Inferior parietal cortex (tissue), 1 donor: ENCODE measurements at regions not wholly inside any gene's neighbourhood (a gene's known extent, or its start where the extent isn't known, plus 50 kb on each side); places are given as distances from the start of the nearest gene placed in this dataset.
"Not testable (repeated sequence)": the region's sequence is repeated elsewhere in the genome, so short reads cannot be mapped to it uniquely, and the experiment has no call there.

Experiments used
- DNase-seq: peaks from one replicate; pipeline ENCODE4 v3.0.0-alpha.2; 2016; ENCODE audit errors: extremely low spot score

DNA sequence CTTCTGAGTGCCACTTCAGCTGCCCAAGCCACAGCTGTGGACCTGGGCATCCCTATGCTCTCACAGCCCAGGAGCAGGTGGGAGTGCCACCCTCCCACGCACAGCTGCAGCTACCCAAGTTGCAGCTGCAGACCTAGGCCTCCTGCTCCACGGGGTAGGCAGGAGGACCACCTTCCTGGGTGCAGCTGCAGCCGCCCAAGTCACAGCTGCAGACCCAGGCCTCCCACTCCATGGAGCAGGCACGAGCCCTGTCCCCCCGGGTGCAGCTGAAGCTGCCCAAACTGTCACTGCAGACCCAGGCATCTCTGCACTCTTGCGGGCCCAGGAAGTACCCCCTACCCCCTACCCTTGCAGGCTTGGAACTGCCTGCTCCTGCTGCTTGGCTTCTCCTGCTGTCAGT, 260.2 kb downstream of the XPNPEP1 start:
- no peak for DNase-seq

DNA sequence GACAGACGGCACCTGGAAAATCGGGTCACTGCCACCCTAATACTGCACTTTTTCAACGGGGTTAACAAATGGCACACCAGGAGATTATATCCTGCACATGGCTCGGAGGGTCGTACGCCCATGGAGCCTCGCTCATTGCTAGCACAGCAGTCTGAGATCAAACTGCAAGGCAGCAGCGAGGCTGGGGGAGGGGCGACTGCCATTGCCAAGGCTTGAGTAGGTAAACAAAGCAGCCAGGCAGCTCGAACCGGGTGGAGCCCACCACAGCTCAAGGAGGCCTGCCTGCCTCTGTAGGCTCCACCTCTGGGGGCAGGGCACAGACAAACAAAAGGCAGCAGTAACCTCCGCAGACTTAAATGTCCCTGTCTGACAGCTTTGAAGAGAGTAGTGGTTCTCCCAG, 270.7 kb downstream of the XPNPEP1 start:
- not testable (repeated sequence) for DNase-seq

DNA sequence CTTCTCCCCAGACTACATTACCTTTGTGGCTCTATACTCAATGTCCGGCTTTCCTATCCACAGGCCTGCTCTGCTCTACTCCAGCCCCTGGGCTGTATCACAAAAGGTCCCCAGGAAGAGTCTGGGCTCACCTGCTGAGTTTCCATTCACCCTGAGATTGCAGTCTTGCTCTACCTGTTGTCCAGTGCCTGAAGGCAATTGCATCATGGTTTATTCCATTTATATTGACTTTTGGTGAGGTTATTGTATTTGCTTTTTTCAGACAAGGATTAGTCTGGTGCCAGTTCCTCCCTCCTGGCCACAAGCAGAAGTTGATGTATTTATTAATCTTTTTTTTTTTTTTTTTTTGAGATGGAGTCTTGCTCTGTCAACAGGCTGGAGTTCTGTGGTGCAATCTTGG, 273.1 kb downstream of the XPNPEP1 start:
- no peak for DNase-seq

DNA sequence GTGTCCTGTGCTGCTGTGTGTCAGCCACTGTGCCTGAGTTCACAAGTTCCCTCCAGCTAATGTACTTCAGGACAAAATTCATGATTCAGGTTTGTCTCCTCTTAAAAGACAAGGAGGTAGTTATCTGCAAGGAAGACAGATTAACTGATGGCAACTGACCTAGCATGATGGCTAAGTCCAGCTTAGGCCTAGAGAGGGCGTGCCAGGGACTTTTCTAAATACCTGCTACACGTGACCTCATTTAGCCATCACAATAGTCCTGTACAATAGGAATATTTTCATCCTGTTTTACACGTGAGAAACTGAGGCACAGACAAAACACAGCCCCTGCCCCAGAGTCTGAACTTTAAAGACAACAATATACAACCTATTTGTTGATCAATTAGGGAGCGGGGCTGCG, 275.7 kb downstream of the XPNPEP1 start:
- no peak for DNase-seq

DNA sequence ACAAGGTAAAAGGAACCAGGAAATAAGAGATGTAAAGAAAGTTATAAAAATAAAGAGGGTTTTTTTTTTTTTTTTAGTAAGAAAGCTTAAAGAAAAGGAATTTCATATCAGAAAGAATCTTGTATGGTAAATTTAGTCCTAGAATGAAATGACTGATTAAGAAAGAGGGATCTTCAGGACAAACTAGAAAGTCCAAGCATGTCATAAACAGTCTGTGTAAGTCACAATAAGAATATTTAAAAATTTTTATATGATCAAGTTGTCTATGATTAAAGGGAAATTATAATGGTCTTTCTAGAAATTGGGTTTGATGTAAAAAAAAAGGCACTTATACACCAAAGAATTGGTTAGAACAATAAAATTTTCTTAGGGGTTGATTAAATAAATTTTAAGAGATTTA, 289.5 kb downstream of the XPNPEP1 start:
- no peak for DNase-seq

DNA sequence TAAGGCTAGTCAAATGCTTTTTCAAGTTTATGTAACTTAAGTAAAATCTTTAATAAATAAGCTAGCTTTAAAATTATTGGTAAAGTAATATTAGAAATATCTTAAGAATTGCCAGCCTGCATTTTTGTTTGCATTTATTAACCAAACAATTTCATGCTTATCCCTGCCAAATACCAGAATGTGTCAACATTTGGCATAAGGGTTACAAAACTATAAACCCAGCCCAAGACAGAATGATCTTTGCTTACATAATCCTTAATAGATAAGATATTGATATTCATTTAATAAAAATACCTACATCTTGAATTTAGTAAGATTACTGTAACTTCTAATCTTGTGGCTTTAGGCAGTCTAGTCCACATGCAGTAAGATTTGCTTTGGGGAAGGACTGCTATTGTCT, 290.3 kb downstream of the XPNPEP1 start:
- DNase-seq: not testable (repeated sequence)

DNA sequence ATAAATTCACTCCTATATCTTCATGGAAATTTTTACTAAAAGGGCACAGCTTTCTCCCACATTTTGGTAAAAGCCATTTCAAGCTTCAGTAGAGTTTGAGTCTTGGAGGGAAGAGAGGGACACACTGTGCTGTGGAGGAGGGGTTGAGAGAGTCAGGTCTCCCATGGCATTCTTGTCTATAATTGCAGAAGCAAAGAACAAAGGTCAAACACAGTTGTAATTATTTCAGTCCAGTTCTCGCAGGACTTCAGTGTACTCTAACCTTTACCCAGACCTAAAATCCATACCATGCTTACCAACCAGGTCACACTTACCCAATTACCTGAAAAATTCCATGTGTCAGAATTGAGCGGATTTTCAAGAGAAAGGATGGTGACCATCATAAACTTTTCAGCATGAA, 298.4 kb downstream of the XPNPEP1 start:
- no peak for DNase-seq

DNA sequence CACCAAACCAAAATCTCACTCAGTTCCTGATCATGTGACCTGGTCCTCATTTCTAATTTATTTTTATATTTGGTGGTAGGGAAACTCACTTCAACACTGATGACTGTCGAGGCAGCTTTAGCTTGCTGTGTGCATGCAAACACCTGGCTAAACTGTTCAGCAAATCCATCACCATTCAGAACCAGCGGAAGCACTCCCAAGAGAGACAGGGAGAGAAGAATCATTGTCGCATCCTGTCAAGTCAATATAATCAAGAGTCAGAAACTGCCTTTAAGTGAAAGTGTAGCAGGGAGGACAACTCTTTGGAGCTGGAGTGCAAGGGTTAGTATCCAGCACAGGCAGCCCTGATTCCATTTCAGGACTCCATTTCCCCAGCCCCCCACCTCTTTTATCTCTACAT, 300.7 kb downstream of the XPNPEP1 start:
- no peak for DNase-seq

DNA sequence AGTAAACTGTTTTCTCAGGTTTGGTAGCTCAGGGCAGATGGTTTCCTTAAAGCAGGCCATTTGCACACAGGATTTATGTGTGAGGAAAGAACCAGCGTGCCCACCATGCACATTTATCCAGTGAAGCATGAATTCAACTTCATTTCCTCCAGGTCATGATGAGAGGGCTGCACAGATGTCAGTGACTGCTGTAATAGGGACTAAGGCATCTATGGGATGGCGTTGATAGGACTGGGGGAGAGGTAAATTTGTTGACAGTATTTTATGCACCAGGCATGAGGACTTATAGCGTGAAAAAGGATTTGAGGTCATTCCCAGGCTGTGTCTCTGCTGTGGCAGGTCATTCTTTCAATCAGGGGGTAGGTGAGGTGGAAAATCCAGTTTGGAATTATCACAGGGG, 302.9 kb downstream of the XPNPEP1 start:
- DNase-seq: no peak

DNA sequence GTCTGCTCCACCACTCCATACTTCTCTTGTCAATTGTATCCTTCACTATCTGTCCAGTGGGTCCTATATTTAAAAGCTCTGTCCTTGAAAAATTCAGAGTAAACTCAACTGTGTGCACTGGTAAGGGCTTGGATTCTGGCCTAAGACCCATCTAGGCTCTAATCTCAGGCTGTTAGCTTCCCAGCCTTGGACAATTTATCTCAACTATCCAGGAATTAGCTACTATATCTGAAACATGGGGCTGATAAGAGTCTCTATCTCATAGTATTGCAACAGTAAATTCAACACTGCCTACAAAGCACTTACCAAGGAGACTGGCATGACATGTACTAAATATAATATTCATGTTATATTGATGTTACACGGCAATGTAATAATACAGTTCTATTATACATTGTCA, 303.4 kb downstream of the XPNPEP1 start:
- DNase-seq: no peak

DNA sequence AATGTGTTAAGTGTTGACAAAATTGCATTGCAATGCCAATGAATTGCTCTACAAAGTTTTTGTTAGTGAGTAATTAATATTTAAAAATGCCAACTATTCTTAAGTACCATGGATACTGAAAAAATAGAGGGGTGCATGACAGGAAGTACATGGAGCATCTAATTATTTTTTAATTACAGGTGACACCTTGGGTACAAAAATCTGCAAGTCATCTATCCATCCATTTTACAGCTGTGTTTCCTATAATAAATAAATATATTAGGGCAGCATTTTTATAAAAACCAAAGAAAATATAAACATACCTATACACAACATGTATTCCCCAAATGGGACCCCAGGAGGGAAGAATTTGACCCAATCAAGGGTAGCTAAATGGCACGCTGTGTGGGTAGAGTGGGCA, 304.6 kb downstream of the XPNPEP1 start:
- no peak for DNase-seq

DNA sequence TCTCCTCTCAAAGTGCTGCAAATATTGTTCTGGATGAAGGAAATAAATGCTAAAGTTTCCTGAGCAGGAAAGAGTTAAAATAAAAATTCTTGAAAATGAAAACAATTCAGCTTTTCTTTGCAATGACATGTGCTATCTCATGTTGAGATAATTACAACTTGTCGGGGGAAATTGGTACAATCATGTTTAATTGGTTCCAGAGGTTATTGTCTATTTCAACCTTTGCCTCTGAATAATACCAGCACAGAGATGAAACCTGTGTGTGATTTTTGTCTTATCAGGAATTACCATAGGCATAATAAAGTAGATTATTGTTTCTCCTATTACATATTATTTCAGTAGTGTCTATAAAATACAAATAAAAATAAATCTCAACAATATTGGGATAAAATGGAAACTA, 305.0 kb downstream of the XPNPEP1 start:
- no peak for DNase-seq

DNA sequence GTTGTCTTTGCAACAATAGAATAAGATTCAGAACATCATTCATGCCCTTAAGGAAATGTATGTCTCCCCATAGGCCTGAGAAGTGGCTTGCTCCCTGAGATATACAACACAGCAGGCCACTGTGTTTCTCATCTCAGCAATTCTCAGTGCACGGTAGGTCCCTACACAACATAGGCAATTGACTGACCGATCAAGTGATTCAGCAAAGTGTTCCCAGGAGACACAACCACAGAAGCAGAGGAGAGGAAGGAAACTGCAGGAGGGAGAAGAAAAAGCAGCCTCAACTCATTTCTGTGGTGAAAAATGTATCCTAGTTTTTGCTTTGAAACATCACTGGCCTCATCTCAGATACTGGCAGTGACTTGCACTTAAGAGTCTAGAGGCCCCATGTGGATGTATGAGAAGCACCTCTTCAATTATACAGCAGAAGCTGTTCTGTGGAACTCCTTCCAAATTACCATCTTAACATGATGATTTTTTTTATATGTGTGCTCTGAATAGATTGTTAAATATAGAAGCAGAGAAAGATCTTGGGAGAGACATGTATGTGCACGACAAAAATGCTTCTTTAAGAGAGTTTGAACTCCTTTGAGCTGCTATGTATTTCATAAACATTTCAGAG, 306.8 kb downstream of the XPNPEP1 start:
- peak; percentile 2 for DNase-seq

DNA sequence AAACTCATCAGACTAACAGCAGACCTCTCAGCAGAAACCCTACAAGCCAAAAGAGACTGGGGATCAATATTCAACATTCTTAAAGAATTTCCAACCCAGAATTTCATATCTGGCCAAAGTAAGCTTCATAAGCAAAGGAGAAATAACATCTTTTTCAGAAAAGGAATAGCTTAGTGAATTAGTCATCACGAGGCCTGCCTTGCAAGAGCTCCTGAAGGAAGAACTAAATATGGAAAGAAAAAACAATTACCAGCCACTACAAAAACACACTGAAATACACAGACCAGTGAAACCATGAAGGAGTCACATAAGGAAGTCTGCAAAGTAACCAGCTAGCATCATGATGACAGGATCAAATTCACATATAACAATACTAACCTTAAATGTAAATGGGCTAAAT, 328.0 kb downstream of the XPNPEP1 start:
- not testable (repeated sequence) for DNase-seq

DNA sequence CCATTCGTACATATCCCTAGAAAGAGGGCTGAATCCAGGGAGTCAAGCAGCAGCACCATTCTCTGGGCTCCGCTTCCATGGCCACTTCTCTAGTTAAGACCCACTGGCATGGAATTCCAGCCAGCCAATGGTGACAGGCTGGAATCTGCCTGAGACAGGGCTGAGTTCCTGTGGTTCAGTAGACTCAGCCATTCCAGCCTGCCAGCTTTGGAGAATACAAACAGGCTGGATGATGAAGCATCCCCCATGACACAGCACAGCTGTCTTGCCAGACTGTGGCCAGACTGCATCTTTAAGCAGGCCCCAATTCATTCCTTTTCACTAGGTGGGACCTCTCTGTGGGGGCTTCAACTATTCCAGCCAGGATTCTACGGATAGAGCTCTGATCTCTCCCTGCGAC, 329.6 kb downstream of the XPNPEP1 start:
- DNase-seq: no peak

DNA sequence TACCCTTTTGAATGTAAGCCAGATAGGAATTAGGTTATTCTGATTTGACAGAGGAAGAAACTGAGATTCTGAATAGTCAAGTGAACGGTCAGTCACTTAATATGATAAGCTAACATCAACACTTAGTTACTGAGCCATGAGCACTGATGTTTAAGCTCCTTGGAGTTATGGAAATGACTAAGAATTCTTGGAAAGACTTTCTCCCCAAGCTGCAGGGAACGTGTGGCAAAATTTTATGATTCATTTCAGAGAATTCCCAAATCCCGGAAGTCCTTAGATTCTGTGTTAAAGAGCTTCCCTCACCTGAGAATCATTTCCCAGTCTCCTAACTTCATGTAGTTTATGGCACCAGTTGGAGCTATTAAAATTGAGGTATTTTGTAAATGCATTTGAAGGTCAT, 330.9 kb downstream of the XPNPEP1 start:
- no peak for DNase-seq

DNA sequence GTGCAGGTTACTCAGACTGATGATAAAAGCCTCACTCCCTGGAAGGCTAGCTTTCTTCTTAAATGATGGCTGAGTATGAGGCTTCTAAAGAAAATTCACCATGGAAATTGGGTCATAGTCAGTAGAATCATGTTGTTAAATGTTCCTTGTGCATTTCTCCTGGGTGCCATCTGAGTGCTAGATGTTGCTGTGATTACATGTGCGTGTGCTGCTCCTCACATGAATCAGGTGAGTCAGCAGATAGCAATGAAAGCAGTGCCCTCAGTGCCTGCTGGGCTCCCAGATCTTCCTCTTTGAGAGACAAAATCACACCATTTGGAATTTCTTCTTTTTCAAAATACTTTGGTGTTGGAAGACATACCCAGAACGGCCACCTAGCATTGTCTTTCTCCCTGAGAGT, 331.7 kb downstream of the XPNPEP1 start:
- no peak for DNase-seq

DNA sequence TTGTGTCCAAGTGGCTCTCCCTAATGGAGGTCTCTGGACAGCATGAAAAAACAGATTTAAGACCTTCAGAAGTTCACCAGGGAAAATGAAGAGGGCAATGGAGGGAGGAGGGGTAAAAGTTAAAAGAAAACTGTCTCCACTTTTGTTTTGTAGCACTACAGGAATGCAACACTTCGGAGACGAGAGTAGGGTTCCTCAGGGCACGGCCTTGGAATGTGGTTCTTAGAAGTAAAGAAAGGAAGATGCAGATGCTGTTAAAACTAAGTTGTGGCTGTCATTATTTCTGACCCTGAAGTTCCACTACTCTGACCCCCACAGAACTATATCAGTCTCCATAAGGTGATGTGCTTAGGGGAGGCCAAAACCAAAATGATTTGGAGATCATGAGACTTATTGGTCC, 335.1 kb downstream of the XPNPEP1 start:
- DNase-seq: no peak

DNA sequence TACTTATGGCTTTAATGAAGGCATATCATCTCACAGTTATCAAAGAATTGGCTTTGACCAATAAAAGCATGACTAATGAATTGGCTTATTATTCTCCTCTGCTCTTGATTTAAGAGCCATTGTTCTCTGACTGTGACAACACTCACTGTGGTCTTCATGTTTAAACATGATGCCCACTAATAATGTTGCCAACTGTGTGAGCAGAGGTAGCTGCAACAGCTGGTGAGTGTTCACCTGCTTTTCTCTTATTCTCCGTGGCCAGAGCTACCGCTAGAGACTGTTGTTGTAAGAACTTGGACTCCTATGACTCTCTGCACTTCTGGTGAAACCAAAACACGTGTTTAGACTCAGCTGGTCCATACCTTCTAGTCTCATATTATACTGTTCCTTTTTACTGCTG, 335.9 kb downstream of the XPNPEP1 start:
- DNase-seq: no peak

DNA sequence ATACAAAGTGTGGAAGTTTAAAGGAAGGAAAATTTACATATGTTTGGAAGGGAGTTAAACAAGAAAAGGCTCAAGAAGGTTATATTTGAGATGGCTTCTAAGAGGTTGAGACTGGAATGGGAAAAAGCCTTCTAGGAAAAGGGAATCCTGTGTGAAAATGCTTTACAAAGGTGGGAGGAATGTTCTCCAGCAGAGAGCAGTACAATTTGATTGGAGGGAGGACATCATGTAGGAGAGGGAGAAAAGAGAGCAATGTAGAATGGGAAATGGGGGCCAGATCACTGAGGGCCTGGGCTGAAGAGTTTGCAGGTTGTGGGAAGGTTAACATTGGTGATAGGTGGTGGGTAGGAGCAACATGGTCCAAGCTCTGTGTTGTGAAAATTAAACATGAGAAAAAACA, 366.9 kb downstream of the XPNPEP1 start:
- DNase-seq: no peak

DNA sequence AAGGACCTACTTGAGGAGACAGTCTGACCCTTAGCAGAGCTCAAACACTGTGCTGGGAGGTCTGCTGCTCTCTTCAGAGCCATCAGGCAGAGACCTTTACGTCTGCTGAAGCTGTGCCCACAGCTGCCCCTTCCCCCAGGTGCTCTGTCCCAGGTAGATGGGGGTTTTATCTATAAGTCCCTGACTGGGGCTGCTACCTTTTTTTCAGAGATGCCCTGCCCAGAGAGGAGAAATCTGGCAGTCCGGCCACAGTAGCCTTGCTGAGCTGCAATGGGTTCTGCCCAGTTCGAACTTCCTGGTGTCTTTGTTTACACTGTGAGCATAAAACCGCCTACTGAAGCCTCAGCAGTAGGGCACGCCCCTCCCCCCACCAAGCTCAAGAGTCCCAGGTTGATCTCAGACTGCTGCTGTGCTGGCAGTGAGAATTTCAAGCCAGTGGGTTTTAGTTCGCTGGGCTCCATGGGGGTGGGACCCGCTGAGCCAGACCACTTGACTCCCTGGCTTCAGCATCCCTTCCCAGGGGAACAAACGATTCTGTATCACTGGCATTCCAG, 381.2 kb downstream of the XPNPEP1 start:
- not testable (repeated sequence) for DNase-seq

DNA sequence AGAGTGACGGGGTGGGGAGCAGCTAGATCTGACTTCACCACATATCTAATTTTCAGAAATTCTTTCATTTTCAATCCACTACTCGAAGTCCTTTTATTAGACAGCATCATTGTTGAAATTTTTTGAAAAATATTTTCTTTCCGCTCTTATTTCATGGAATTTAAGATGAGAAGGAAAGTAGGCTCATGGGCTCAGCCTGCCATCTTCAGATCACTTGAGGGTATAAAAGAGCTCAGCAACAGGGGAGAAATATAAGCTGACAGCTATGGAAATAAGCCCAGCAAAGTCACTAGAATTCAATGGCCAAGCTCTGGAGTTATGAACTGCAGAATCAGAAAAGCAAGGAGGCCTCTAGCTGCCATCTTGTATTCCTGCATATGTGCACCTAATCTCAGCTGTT, 389.1 kb downstream of the XPNPEP1 start:
- DNase-seq: no peak

DNA sequence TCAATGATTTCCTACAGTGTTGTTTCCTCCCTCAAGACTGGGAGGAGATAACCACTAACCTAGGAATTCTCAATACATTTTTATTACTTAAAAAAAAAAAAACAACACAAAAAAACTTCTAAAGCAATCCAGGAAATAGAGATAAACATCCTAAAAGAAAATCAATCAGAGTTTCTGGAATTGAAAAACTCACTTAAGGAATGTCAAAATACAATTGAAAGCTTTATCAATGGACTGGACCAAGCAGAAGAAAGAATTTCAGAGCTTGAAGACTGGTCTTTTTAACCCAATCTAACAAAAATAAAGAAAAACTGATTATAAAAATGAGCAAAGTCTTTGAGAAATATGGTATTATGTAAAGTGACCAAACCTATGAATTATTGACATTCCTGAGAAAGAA, 394.1 kb downstream of the XPNPEP1 start:
- DNase-seq: no peak

DNA sequence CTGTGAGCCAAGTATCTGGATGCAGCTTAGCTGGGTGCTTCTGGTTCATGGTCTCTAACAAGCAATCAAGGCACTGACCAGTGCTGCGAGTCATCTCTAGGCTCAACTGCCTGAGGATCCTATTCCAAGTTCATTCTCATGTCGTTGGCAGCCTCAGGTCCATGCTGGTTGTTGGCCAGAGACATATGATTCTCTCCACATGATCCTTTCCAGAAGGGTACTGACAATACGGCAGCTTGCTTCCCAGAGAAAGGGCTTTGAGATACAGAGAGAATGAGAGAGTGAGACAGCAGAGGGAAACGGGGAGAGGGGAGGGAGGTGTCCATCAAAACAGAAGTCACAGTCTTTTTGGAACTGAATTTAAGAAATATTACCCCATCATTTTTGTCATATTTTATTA, 405.6 kb downstream of the XPNPEP1 start:
- DNase-seq: no peak
